RWPE2 (cell line): ENCODE measurements at regions not wholly inside any gene's neighbourhood (a gene's known extent, or its start where the extent isn't known, plus 50 kb on each side); places are given as distances from the start of the nearest gene placed in this dataset.

Source experiments
- ATAC-seq: fragments of 200-7000 bp; cut with Tn5 transposase; 3 replicates; pipeline ENCODE4 v1.9.1; 2021; ENCODE audit warnings: low read depth
- DNase-seq: peaks from one replicate; pipeline ENCODE4 v3.0.0-alpha.2; 2020; ENCODE audit warnings: low spot score
- H3K27ac ChIP-seq: fragments of 450-650 bp; 2 replicates; pipeline ENCODE4 v1.5.1; 2017; ENCODE audit warnings: mild to moderate bottlenecking; ENCODE audit not compliant: poor library complexity, severe bottlenecking
- H3K27me3 ChIP-seq: fragments of 250-450 bp; sonication (Bioruptor Pico); 2 replicates; pipeline ENCODE4 v1.5.1; 2021; ENCODE audit warnings: mild to moderate bottlenecking, moderate library complexity; ENCODE audit not compliant: insufficient read depth, poor library complexity, severe bottlenecking
- H3K36me3 ChIP-seq: fragments of 250-450 bp; sonication (Bioruptor Pico); 2 replicates; pipeline ENCODE4 v1.5.1; 2020; ENCODE audit warnings: low read depth, mild to moderate bottlenecking, moderate library complexity
- H3K4me1 ChIP-seq: fragments of 250-450 bp; sonication (Bioruptor Pico); 2 replicates; pipeline ENCODE4 v1.5.1; 2021; ENCODE audit warnings: mild to moderate bottlenecking, moderate library complexity; ENCODE audit not compliant: insufficient read depth, poor library complexity, severe bottlenecking
- H3K4me3 ChIP-seq: fragments of 250-450 bp; sonication (Bioruptor Pico); 2 replicates; pipeline ENCODE4 v1.5.1; 2021; ENCODE audit warnings: mild to moderate bottlenecking, moderate library complexity; ENCODE audit not compliant: severe bottlenecking
- H3K9me3 ChIP-seq: fragments of 250-450 bp; sonication (Bioruptor Pico); 2 replicates; pipeline ENCODE4 v1.5.1; 2021; ENCODE audit warnings: mild to moderate bottlenecking, moderate library complexity; ENCODE audit not compliant: severe bottlenecking
- CTCF ChIP-seq: fragments of 450-650 bp; IDR thresholded peaks from one replicate; pipeline ENCODE4 v1.5.1; 2017; ENCODE audit warnings: mild to moderate bottlenecking, moderate library complexity; ENCODE audit not compliant: poor library complexity, severe bottlenecking

GRCh38 chr9:118268046-118268445, 563.8 kb downstream of the TLR4 start:
- no peak for ATAC-seq
- peaks cover 2% of the 10 kb centered on the region for H3K9me3 ChIP-seq
- no peaks in the 10 kb centered on the region for H3K27me3 ChIP-seq
- no peak for TF ChIP-seq CTCF
- H3K4me1 ChIP-seq: peaks cover 9% of the 10 kb centered on the region
- no peak overlapping the region for H3K4me3 ChIP-seq
- H3K27ac ChIP-seq: no peak overlapping the region
- H3K36me3 ChIP-seq: no peaks in the 10 kb centered on the region
- no peak for DNase-seq

GRCh38 chr9:118269623-118270022, 565.4 kb downstream of the TLR4 start:
- Histone ChIP-seq H3K4me3 (no peak overlapping the region), H3K4me1 (peaks cover 9% of the 10 kb centered on the region), H3K36me3 (no peaks in the 10 kb centered on the region), H3K9me3 (peaks cover 2% of the 10 kb centered on the region), H3K27ac (no peak overlapping the region), H3K27me3 (no peaks in the 10 kb centered on the region)
- no peak for ATAC-seq
- TF ChIP-seq CTCF: no peak
- DNase-seq: no peak

GRCh38 chr9:118271331-118271730, 567.1 kb downstream of the TLR4 start:
- Histone ChIP-seq H3K9me3 (peaks cover 2% of the 10 kb centered on the region), H3K4me1 (peaks cover 9% of the 10 kb centered on the region), H3K4me3 (no peak overlapping the region), H3K27ac (no peak overlapping the region), H3K27me3 (no peaks in the 10 kb centered on the region), H3K36me3 (no peaks in the 10 kb centered on the region)
- ATAC-seq (no peak), DNase-seq (no peak)
- TF ChIP-seq CTCF: no peak

- ATAC-seq (peak; percentile 87), DNase-seq (no peak)
- H3K4me3 ChIP-seq: no peak overlapping the region
- H3K36me3 ChIP-seq: no peaks in the 10 kb centered on the region
- H3K27ac ChIP-seq: no peak overlapping the region
- no peak for TF ChIP-seq CTCF
- H3K4me1 ChIP-seq: peaks cover 9% of the 10 kb centered on the region
- H3K27me3 ChIP-seq: no peaks in the 10 kb centered on the region
- peaks cover 2% of the 10 kb centered on the region for H3K9me3 ChIP-seq
These were observed 567.7 kb downstream of the TLR4 start for GRCh38 chr9:118271936-118272335.

- TF ChIP-seq CTCF: no peak
- ATAC-seq (no peak), DNase-seq (no peak)
- H3K9me3 ChIP-seq: peaks cover 2% of the 10 kb centered on the region
- no peak overlapping the region for H3K27ac ChIP-seq
- peaks cover 9% of the 10 kb centered on the region for H3K4me1 ChIP-seq
- H3K4me3 ChIP-seq: no peak overlapping the region
- H3K27me3 ChIP-seq: no peaks in the 10 kb centered on the region
- H3K36me3 ChIP-seq: no peaks in the 10 kb centered on the region
These were observed 568.8 kb downstream of the TLR4 start for GRCh38 chr9:118273048-118273447.
